ENCODE measurements at regions not wholly inside any gene's neighbourhood (a gene's known extent, or its start where the extent isn't known, plus 50 kb on each side); places are given as distances from the start of the nearest gene placed in this dataset.
"Not testable (repeated sequence)": the region's sequence is repeated elsewhere in the genome, so short reads cannot be mapped to it uniquely, and the experiment has no call there.

DNA sequence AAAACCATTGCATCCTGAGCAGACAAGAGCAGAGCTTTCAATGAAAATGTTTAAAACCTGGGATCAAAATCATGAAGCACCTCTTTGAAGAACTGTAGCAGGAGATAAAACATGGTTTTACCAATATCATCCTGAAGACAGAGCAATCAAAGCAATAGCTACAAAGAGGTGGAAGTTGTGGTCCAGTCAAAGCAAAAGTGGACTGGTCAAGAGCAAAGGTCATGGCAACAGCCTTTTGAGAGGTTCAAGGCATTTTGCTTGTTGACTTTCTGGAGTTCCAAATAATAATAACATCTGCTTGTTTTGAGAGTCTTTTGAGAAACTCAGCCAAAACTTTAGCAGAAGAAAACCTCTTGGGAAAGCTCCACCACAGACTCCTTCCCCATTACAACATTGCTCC is 893.9 kb upstream of the POT1 start:
- H3K9ac ChIP-seq (ENCODE audit: low read length): no peak overlapping the region
- no peak overlapping the region for H2AFZ ChIP-seq (ENCODE audit: low read depth, low read length, severe bottlenecking)
- no peaks in the 10 kb centered on the region for H3F3A ChIP-seq (ENCODE audit: insufficient read depth)
- no peak overlapping the region for H3K4me3 ChIP-seq (ENCODE audit: insufficient read depth, low read length, poor library complexity, severe bottlenecking)
- no peak overlapping the region for H3K27ac ChIP-seq (ENCODE audit: low read depth, low read length)
- no peaks in the 10 kb centered on the region for H3K9me3 ChIP-seq (ENCODE audit: insufficient read depth, low read length)
- no peaks in the 10 kb centered on the region for H3K79me2 ChIP-seq (ENCODE audit: insufficient read depth, low read length)
- no peaks in the 10 kb centered on the region for H3K36me3 ChIP-seq (ENCODE audit: low read length)
- H3K9me2 ChIP-seq (replicated peaks; ENCODE audit: insufficient read depth, low read length): no peaks in the 10 kb centered on the region
- H4K20me1 ChIP-seq (ENCODE audit: low read depth, low read length): no peaks in the 10 kb centered on the region
- no peak for TF ChIP-seq EZH2phosphoT487 (conservative IDR thresholded peaks at IDR 0.05; ENCODE audit: low read length)
- TF ChIP-seq, protein P1, sequence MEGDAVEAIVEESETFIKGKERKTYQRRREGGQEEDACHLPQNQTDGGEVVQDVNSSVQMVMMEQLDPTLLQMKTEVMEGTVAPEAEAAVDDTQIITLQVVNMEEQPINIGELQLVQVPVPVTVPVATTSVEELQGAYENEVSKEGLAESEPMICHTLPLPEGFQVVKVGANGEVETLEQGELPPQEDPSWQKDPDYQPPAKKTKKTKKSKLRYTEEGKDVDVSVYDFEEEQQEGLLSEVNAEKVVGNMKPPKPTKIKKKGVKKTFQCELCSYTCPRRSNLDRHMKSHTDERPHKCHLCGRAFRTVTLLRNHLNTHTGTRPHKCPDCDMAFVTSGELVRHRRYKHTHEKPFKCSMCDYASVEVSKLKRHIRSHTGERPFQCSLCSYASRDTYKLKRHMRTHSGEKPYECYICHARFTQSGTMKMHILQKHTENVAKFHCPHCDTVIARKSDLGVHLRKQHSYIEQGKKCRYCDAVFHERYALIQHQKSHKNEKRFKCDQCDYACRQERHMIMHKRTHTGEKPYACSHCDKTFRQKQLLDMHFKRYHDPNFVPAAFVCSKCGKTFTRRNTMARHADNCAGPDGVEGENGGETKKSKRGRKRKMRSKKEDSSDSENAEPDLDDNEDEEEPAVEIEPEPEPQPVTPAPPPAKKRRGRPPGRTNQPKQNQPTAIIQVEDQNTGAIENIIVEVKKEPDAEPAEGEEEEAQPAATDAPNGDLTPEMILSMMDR (IDR thresholded peaks at IDR 0.05; ENCODE audit: insufficient read depth, low read length, poor library complexity, severe bottlenecking): no peak
- H3K27me3 ChIP-seq (ENCODE audit: low read length): no peaks in the 10 kb centered on the region
- no peak overlapping the region for H3K4me2 ChIP-seq (ENCODE audit: low read depth, low read length, poor library complexity, severe bottlenecking)

DNA sequence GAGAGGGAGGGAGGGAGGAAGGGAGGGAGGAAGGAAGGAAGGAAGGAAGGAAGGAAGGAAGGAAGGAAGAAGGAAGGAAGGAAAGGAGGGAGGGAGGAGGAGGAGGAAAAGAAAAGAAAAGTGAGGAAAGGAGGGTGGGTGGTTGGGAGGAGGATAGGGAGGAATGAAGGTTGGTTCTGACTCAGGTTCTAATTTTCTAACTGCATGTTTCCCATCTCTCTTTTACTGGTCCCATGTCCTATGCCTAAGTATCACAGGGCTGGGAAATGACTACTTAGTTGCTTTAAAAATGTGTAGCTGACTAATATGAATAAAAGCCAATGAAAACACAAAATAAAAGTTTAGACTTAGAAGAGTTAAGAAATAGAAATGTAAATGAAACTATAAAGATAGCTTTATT is 890.9 kb upstream of the POT1 start:
- TF ChIP-seq, protein P1 (IDR thresholded peaks at IDR 0.05; ENCODE audit: insufficient read depth, low read length, poor library complexity, severe bottlenecking): no peak
- no peak for TF ChIP-seq EZH2phosphoT487 (conservative IDR thresholded peaks at IDR 0.05; ENCODE audit: low read length)
- Histone ChIP-seq H3K27ac (ENCODE audit: low read depth, low read length) (no peak overlapping the region), H2AFZ (ENCODE audit: low read depth, low read length, severe bottlenecking) (no peak overlapping the region), H4K20me1 (ENCODE audit: low read depth, low read length) (no peaks in the 10 kb centered on the region), H3K79me2 (ENCODE audit: insufficient read depth, low read length) (no peaks in the 10 kb centered on the region), H3K4me3 (ENCODE audit: insufficient read depth, low read length, poor library complexity, severe bottlenecking) (no peak overlapping the region), H3K9me2 (replicated peaks; ENCODE audit: insufficient read depth, low read length) (no peaks in the 10 kb centered on the region), H3K9ac (ENCODE audit: low read length) (no peak overlapping the region), H3K4me2 (ENCODE audit: low read depth, low read length, poor library complexity, severe bottlenecking) (no peak overlapping the region), H3K9me3 (ENCODE audit: insufficient read depth, low read length) (no peaks in the 10 kb centered on the region), H3K27me3 (ENCODE audit: low read length) (no peaks in the 10 kb centered on the region), H3K36me3 (ENCODE audit: low read length) (no peaks in the 10 kb centered on the region), H3F3A (ENCODE audit: insufficient read depth) (no peaks in the 10 kb centered on the region)

DNA sequence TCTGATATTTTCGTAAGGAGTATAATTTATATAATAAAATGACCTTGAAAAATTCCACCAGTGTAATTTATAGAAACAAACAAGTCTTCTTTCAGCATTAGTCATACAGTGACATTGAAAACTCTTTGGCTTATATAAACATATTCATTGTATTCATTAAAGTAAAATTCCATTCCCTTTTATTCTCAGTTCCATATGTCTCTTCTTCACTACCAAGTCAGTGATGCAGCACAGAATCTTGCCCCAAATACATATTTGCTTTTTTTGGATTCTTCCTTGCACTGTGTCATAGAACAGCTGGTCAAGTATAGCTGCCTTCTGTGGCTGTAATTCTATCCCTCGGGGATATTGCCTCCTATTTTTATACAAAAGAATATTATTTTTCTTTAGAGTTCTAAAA is 884.5 kb upstream of the POT1 start:
- no peaks in the 10 kb centered on the region for H3K79me2 ChIP-seq (ENCODE audit: insufficient read depth, low read length)
- no peak overlapping the region for H3K9ac ChIP-seq (ENCODE audit: low read length)
- H2AFZ ChIP-seq (ENCODE audit: low read depth, low read length, severe bottlenecking): no peak overlapping the region
- TF ChIP-seq EZH2phosphoT487 (conservative IDR thresholded peaks at IDR 0.05; ENCODE audit: low read length): no peak
- TF ChIP-seq, protein P1 (IDR thresholded peaks at IDR 0.05; ENCODE audit: insufficient read depth, low read length, poor library complexity, severe bottlenecking): no peak
- no peak overlapping the region for H3K4me3 ChIP-seq (ENCODE audit: insufficient read depth, low read length, poor library complexity, severe bottlenecking)
- no peak overlapping the region for H3K4me2 ChIP-seq (ENCODE audit: low read depth, low read length, poor library complexity, severe bottlenecking)
- no peaks in the 10 kb centered on the region for H3K27me3 ChIP-seq (ENCODE audit: low read length)
- H3K9me2 ChIP-seq (replicated peaks; ENCODE audit: insufficient read depth, low read length): no peaks in the 10 kb centered on the region
- H3F3A ChIP-seq (ENCODE audit: insufficient read depth): no peaks in the 10 kb centered on the region
- H3K27ac ChIP-seq (ENCODE audit: low read depth, low read length): no peak overlapping the region
- no peaks in the 10 kb centered on the region for H3K36me3 ChIP-seq (ENCODE audit: low read length)
- no peaks in the 10 kb centered on the region for H3K9me3 ChIP-seq (ENCODE audit: insufficient read depth, low read length)
- H4K20me1 ChIP-seq (ENCODE audit: low read depth, low read length): no peaks in the 10 kb centered on the region

DNA sequence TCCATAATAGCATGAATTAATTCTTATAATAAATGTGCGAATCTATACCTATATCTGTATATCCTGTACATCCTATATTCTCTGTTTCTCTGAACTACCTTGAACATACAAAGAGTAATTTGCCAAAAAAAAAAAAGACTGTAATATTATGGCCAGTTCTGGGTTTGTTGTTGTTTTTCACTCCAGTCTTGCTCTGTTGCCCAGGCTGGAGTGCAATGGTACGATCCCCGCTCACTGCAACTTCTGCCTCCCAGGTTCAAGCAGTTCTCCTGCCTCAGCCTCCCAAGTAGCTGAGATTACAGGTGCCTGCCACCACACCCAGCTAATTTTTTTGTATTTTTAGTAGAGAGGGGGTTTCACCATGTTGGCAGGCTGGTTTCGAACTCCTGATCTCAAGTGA is 876.9 kb upstream of the POT1 start:
- H3K4me2 ChIP-seq (ENCODE audit: low read depth, low read length, poor library complexity, severe bottlenecking); H3K9me3 ChIP-seq (ENCODE audit: insufficient read depth, low read length); H3K9me2 ChIP-seq (replicated peaks; ENCODE audit: insufficient read depth, low read length); H3K36me3 ChIP-seq (ENCODE audit: low read length); H3K27me3 ChIP-seq (ENCODE audit: low read length); H3F3A ChIP-seq (ENCODE audit: insufficient read depth); H3K79me2 ChIP-seq (ENCODE audit: insufficient read depth, low read length); H3K4me3 ChIP-seq (ENCODE audit: insufficient read depth, low read length, poor library complexity, severe bottlenecking); H2AFZ ChIP-seq (ENCODE audit: low read depth, low read length, severe bottlenecking); H3K27ac ChIP-seq (ENCODE audit: low read depth, low read length); H3K9ac ChIP-seq (ENCODE audit: low read length); H4K20me1 ChIP-seq (ENCODE audit: low read depth, low read length): not testable (repeated sequence)
